Gastrocnemius medialis (tissue), 4 donors: ENCODE measurements at regions not wholly inside any gene's neighbourhood (a gene's known extent, or its start where the extent isn't known, plus 50 kb on each side); places are given as distances from the start of the nearest gene placed in this dataset.

ENCODE experiments used
- ATAC-seq, 2 donors: fragments of 150-250 bp; one replicate each; pipeline ENCODE4 v1.9.1; 2016
- DNase-seq, 2 donors: peaks; one replicate each; pipeline ENCODE4 v3.0.0-alpha.2; 2019
- H3K27ac ChIP-seq, 4 donors: fragments of 200-600 bp; sonication (generic); 1 replicate in 1 of 4; 2 replicates in 3 of 4; pipeline ENCODE4 v1.5.1; 2016 to 2018; ENCODE audit warnings: mild to moderate bottlenecking in 2 of 4, moderate library complexity in 1 of 4
- H3K27me3 ChIP-seq, 3 donors: fragments of 200-600 bp; sonication (generic) in 2 of 3; 1 replicate in 1 of 3; 2 replicates in 2 of 3; pipeline versions ENCODE4 v1.5.1 to v1.6.0; 2016 to 2019; ENCODE audit warnings: mild to moderate bottlenecking in 1 of 3, moderate library complexity in 1 of 3
- H3K36me3 ChIP-seq, 2 donors: fragments of 200-600 bp; sonication (generic) in 1 of 2; one replicate each; pipeline ENCODE4 v1.5.1; 2017 to 2018
- H3K4me1 ChIP-seq, 2 donors: fragments of 200-600 bp; sonication (generic) in 1 of 2; one replicate each; pipeline ENCODE4 v1.5.1; 2016 to 2017; ENCODE audit warnings: mild to moderate bottlenecking in 2 of 2
- H3K4me3 ChIP-seq, 4 donors: fragments of 200-600 bp; sonication (generic) in 3 of 4; 1 replicate in 1 of 4; 2 replicates in 3 of 4; pipeline ENCODE4 v1.5.1; 2016 to 2019; ENCODE audit warnings: mild to moderate bottlenecking in 2 of 4
- H3K9me3 ChIP-seq, 3 donors: fragments of 200-600 bp; sonication (generic) in 2 of 3; 1 replicate in 1 of 3; 2 replicates in 2 of 3; pipeline ENCODE4 v1.5.1; 2016 to 2019
- CTCF ChIP-seq, 5 experiments: fragments of 450-650 bp in 3 of 5; fragments of 200-600 bp in 2 of 5; sonication (generic) in 2 of 5; IDR thresholded peaks in 4 of 5; conservative IDR thresholded peaks in 1 of 5; 1 replicate in 4 of 5; 2 replicates in 1 of 5; pipeline ENCODE4 v1.5.1; 2016 to 2019; ENCODE audit warnings: antibody characterized with exemption in 5 of 5, mild to moderate bottlenecking in 3 of 5, moderate library complexity in 3 of 5
- POLR2A ChIP-seq, 2 donors: fragments of 450-650 bp; IDR thresholded peaks; one replicate each; pipeline ENCODE4 v1.6.1; 2017; ENCODE audit warnings: antibody characterized with exemption in 2 of 2, mild to moderate bottlenecking in 2 of 2, moderate library complexity in 2 of 2
- in situ Hi-C, 4 donors: fragments of 200-750 bp; cut with MboI; loops; one replicate each; pipeline versions ENCODE4 v1.15.0 to v1.8.0; 2017; ENCODE audit warnings: low sequenced_read_pairs in 4 of 4
- intact Hi-C: fragments of 100-400 bp; cut with DNase I; formaldehyde crosslinking; loops from one replicate; pipeline ENCODE4 v1.15.1; 2023; ENCODE audit warnings: low total_unique reads

DNA sequence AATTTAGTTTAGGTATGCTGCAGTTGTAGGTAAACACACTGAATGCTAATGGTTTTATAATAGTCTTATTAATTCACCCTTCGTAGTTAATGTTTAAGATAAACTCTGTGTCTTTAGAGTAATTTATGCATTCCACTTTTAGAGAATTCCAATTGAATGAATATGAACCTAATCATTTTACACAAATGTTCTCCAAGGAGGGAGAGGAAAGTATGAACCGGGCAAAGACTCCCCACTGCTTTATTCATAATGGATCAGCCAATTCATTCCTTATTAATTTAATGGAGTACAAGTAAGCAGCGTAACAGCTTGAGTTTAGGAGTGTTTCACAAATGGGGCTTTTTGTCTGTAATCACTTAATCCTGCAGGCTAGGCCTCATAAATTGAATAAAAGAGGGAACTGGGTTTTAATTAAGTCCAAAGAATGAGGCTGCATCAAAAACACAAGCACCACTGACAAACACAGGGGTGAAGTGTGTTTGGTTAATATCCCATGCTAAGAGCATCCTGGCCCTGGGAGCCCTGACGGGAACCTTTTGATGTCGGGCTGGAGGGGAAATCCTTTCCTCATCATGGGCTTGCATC lies 375.7 kb upstream of the DYNLRB2 start:
- ATAC-seq = no peak
- no peak for DNase-seq
- no peak overlapping the region for H3K27ac ChIP-seq
- H3K36me3 ChIP-seq = no peaks in the 10 kb centered on the region
- no peaks in the 10 kb centered on the region for H3K9me3 ChIP-seq
- no peak overlapping the region for H3K4me3 ChIP-seq
- intact Hi-C loops = no loop called here
- no peak for TF ChIP-seq CTCF (IDR thresholded peaks at IDR 0.05 in 4 of 5, conservative IDR thresholded peaks at IDR 0.05 in 1 of 5)
- no peak for TF ChIP-seq POLR2A (IDR thresholded peaks at IDR 0.05)
- H3K4me1 ChIP-seq = no peaks in the 10 kb centered on the region
- no peaks in the 10 kb centered on the region for H3K27me3 ChIP-seq
- in situ Hi-C loops = no loop called here

DNA sequence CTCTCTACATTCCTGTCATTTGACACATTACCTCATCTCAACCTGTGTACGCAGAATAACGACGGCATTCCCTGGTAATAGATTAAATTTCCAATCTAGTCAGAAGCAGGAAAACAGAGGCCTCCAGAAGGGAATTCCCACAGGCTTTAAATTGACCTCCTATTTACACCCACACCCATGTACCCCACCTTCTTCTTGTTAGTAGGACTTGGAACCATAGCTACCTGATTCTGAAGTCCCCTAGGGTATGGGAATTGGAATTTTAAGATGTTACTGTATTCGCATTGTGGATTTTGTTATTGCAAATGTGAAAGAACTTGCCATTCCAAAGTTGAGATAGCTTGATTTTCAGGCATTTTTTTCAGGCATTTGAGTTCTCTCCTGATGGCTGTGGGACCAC lies 377.5 kb upstream of the DYNLRB2 start:
- Histone ChIP-seq H3K9me3 (no peaks in the 10 kb centered on the region), H3K4me3 (no peak overlapping the region), H3K4me1 (no peaks in the 10 kb centered on the region), H3K36me3 (no peaks in the 10 kb centered on the region), H3K27ac (no peak overlapping the region), H3K27me3 (no peaks in the 10 kb centered on the region)
- in situ Hi-C loops = no loop called here
- ATAC-seq = no peak
- no peak for TF ChIP-seq POLR2A (IDR thresholded peaks at IDR 0.05)
- TF ChIP-seq CTCF (IDR thresholded peaks at IDR 0.05 in 4 of 5, conservative IDR thresholded peaks at IDR 0.05 in 1 of 5) = no peak
- DNase-seq = no peak
- intact Hi-C loops = no loop called here

DNA sequence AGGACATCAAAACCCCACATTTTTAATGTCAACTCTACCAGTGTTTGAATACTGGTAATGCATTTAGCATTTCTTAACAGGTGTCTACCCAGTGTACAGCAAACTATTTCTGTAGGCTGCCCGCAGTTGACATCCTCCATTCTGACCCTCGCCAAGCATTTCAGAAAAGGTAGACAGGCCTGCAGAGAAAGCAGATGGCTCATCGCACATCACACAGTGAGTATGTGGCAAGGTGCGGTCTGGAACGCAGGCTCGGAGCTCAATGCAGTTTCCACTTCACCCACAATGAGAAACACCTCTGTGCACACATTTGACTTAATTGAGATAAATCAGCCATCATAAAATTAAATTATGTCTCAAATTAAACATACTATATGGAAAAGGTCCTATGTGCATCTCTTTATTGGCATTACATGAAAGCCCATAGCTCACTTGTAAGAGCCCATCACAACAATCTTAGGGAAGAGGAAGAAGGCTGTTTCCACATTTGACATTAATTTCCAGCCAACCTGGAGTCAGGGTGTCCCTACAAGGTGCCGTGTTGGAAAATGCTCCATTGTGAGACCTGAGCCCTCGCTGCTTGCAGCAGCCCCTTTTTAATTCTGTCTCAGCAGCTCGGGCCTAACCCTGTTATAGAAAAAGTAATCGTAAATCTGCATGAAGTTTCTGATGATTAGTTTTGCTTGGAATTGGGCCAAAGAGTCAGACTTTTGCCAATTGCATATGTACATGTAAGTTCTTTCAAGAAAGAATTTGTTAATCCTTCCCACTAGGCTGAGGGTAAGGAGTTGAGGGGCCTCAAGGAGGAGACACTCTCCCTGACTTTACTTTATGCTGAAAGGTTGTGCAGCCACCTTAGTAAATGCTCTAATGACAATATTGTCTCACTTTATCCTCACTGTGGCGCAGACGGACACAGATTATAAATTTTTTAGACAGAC lies 378.7 kb upstream of the DYNLRB2 start:
- DNase-seq (no peak), ATAC-seq (no peak)
- in situ Hi-C loops (no loop called here), intact Hi-C loops (no loop called here)
- no peaks in the 10 kb centered on the region for H3K36me3 ChIP-seq
- no peaks in the 10 kb centered on the region for H3K4me1 ChIP-seq
- H3K27me3 ChIP-seq = no peaks in the 10 kb centered on the region
- H3K27ac ChIP-seq = no peak overlapping the region
- TF ChIP-seq CTCF (IDR thresholded peaks at IDR 0.05 in 4 of 5, conservative IDR thresholded peaks at IDR 0.05 in 1 of 5) (no peak), POLR2A (IDR thresholded peaks at IDR 0.05) (no peak)
- no peak overlapping the region for H3K4me3 ChIP-seq
- H3K9me3 ChIP-seq = no peaks in the 10 kb centered on the region

GRCh38 chr16:80158766-80159165 lies 382.0 kb upstream of the DYNLRB2 start:
- no peaks in the 10 kb centered on the region for H3K4me1 ChIP-seq
- intact Hi-C loops (no loop called here), in situ Hi-C loops (no loop called here)
- H3K4me3 ChIP-seq = no peak overlapping the region
- no peak overlapping the region for H3K27ac ChIP-seq
- H3K27me3 ChIP-seq = no peaks in the 10 kb centered on the region
- TF ChIP-seq POLR2A (IDR thresholded peaks at IDR 0.05) = no peak
- no peak for TF ChIP-seq CTCF (IDR thresholded peaks at IDR 0.05 in 4 of 5, conservative IDR thresholded peaks at IDR 0.05 in 1 of 5)
- ATAC-seq (no peak), DNase-seq (no peak)
- no peaks in the 10 kb centered on the region for H3K36me3 ChIP-seq
- H3K9me3 ChIP-seq = no peaks in the 10 kb centered on the region
